Breast epithelium (tissue), 4 donors: ENCODE measurements at regions not wholly inside any gene's neighbourhood (a gene's known extent, or its start where the extent isn't known, plus 50 kb on each side); places are given as distances from the start of the nearest gene placed in this dataset.
"Not testable (repeated sequence)": the region's sequence is repeated elsewhere in the genome, so short reads cannot be mapped to it uniquely, and the experiment has no call there.

Experiments used
- DNase-seq, 2 donors: peaks; one replicate each; pipeline ENCODE4 v3.0.0-alpha.2; 2019; ENCODE audit warnings: low spot score in 2 of 2
- H3K27ac ChIP-seq, 2 donors: fragments of 200-600 bp; sonication (generic) in 1 of 2; one replicate each; pipeline ENCODE4 v1.5.1; 2016 to 2019; ENCODE audit warnings: mild to moderate bottlenecking in 1 of 2
- H3K27me3 ChIP-seq, 2 donors: fragments of 200-600 bp; sonication (generic) in 1 of 2; one replicate each; pipeline versions ENCODE4 v1.5.1 to v1.6.0; 2017 to 2019; ENCODE audit warnings: control low read depth in 1 of 2, mild to moderate bottlenecking in 1 of 2
- H3K36me3 ChIP-seq: fragments of 200-600 bp; one replicate; pipeline ENCODE4 v1.5.1; 2019
- H3K4me1 ChIP-seq, 2 donors: fragments of 200-600 bp; sonication (generic); one replicate each; pipeline ENCODE4 v1.5.1; 2016 to 2019; ENCODE audit warnings: control low read depth in 1 of 2
- H3K4me3 ChIP-seq, 3 donors: fragments of 200-600 bp; sonication (generic); 1 replicate in 2 of 3; 2 replicates in 1 of 3; pipeline ENCODE4 v1.5.1; 2016 to 2019; ENCODE audit warnings: mild to moderate bottlenecking in 3 of 3, moderate library complexity in 2 of 3
- H3K9me3 ChIP-seq, 2 donors: fragments of 200-600 bp; sonication (generic) in 1 of 2; one replicate each; pipeline ENCODE4 v1.5.1; 2016 to 2019; ENCODE audit warnings: control low read depth in 1 of 2
- POLR2A ChIP-seq: fragments of 450-650 bp; IDR thresholded peaks from one replicate; pipeline ENCODE4 v1.6.1; 2016; ENCODE audit warnings: antibody characterized with exemption, mild to moderate bottlenecking, moderate library complexity
- POLR2AphosphoS5 ChIP-seq, 3 donors: sonication (generic); formaldehyde crosslinking; IDR thresholded peaks; one replicate each; pipeline ENCODE4 v1.6.1; 2017; ENCODE audit warnings: antibody characterized with exemption in 3 of 3
- intact Hi-C: fragments of 100-400 bp; cut with DNase I; formaldehyde crosslinking; loops from one replicate; pipeline ENCODE4 v1.15.1; 2023; ENCODE audit warnings: low total_unique reads
- TF ChIP-seq, protein P1 (sequence below), 3 donors: fragments of 450-650 bp; IDR thresholded peaks; one replicate each; pipeline ENCODE4 v1.5.1; 2016 to 2017; ENCODE audit warnings: antibody characterized with exemption in 3 of 3, mild to moderate bottlenecking in 3 of 3, moderate library complexity in 3 of 3

- Histone ChIP-seq H3K27ac (no peak overlapping the region), H3K4me1 (no peaks in the 10 kb centered on the region), H3K27me3 (no peaks in the 10 kb centered on the region), H3K36me3 (no peaks in the 10 kb centered on the region), H3K9me3 (peaks cover 0 to 33% of the 10 kb centered on the region in 2 donors), H3K4me3 (no peak overlapping the region)
- DNase-seq = no peak
- intact Hi-C loops = loop anchor here (10.0 kb wide), 1 partner anchor 841 kb away; no protein-coding TSS in a partner anchor
- no peak for TF ChIP-seq POLR2AphosphoS5 (IDR thresholded peaks at IDR 0.05)
- no peak for TF ChIP-seq POLR2A
- TF ChIP-seq, protein P1, sequence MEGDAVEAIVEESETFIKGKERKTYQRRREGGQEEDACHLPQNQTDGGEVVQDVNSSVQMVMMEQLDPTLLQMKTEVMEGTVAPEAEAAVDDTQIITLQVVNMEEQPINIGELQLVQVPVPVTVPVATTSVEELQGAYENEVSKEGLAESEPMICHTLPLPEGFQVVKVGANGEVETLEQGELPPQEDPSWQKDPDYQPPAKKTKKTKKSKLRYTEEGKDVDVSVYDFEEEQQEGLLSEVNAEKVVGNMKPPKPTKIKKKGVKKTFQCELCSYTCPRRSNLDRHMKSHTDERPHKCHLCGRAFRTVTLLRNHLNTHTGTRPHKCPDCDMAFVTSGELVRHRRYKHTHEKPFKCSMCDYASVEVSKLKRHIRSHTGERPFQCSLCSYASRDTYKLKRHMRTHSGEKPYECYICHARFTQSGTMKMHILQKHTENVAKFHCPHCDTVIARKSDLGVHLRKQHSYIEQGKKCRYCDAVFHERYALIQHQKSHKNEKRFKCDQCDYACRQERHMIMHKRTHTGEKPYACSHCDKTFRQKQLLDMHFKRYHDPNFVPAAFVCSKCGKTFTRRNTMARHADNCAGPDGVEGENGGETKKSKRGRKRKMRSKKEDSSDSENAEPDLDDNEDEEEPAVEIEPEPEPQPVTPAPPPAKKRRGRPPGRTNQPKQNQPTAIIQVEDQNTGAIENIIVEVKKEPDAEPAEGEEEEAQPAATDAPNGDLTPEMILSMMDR (IDR thresholded peaks at IDR 0.05) = no peak
Observed at GRCh38 chr7:54215424-54215823, 326.8 kb upstream of the VSTM2A start.

GRCh38 chr7:54226030-54226429 is 316.1 kb upstream of the VSTM2A start:
- H3K27ac ChIP-seq, intact Hi-C loops, H3K27me3 ChIP-seq, DNase-seq, H3K4me1 ChIP-seq, H3K4me3 ChIP-seq, H3K36me3 ChIP-seq, H3K9me3 ChIP-seq: not testable (repeated sequence)

DNA sequence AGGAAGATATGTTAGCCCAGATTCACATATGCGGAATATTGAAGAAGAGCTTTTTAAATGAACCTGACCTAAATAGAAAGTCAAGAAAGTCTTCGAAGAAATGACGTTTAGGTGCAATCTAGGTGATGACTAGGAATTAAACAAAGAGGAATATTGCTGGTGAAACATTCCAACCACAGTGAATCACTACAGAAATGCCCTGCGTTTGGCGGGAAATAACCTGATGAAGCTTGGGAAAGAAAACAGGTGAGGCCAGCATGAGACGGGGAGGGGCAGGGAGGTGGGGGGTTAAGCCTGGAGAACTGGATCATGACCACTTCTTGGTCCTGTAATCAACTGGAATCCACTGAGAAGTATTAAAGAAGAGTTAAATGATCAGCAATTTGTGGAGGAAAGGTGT is 299.4 kb upstream of the VSTM2A start:
- no peak overlapping the region for H3K27ac ChIP-seq
- intact Hi-C loops = no loop called here
- TF ChIP-seq POLR2AphosphoS5 (IDR thresholded peaks at IDR 0.05) (no peak), POLR2A (no peak)
- TF ChIP-seq, protein P1 (IDR thresholded peaks at IDR 0.05) = no peak
- H3K36me3 ChIP-seq = no peaks in the 10 kb centered on the region
- H3K4me3 ChIP-seq = no peak overlapping the region
- no peaks in the 10 kb centered on the region for H3K27me3 ChIP-seq
- no peaks in the 10 kb centered on the region for H3K4me1 ChIP-seq
- DNase-seq = no peak
- H3K9me3 ChIP-seq = no peaks in the 10 kb centered on the region

GRCh38 chr7:54245020-54245419 is 297.2 kb upstream of the VSTM2A start:
- H3K27me3 ChIP-seq = no peaks in the 10 kb centered on the region
- intact Hi-C loops = no loop called here
- no peaks in the 10 kb centered on the region for H3K4me1 ChIP-seq
- no peaks in the 10 kb centered on the region for H3K9me3 ChIP-seq
- TF ChIP-seq POLR2AphosphoS5 (IDR thresholded peaks at IDR 0.05) (no peak), POLR2A (no peak)
- TF ChIP-seq, protein P1 (IDR thresholded peaks at IDR 0.05) = no peak
- no peaks in the 10 kb centered on the region for H3K36me3 ChIP-seq
- H3K4me3 ChIP-seq = no peak overlapping the region
- H3K27ac ChIP-seq = no peak overlapping the region
- DNase-seq = no peak

- intact Hi-C loops = no loop called here
Observed at GRCh38 chr7:54249686-54250085, 292.5 kb upstream of the VSTM2A start.

More at GRCh38 chr7:54249686-54250085, 292.5 kb upstream of the VSTM2A start:
- Histone ChIP-seq H3K36me3 (no peaks in the 10 kb centered on the region), H3K27ac (no peak overlapping the region), H3K4me3 (no peak overlapping the region), H3K27me3 (no peaks in the 10 kb centered on the region), H3K9me3 (no peaks in the 10 kb centered on the region), H3K4me1 (no peaks in the 10 kb centered on the region)
- DNase-seq = no peak
- no peak for TF ChIP-seq POLR2AphosphoS5 (IDR thresholded peaks at IDR 0.05)
- TF ChIP-seq, protein P1 (IDR thresholded peaks at IDR 0.05) = no peak
- no peak for TF ChIP-seq POLR2A
